CD14-positive monocyte (primary cell): ENCODE measurements at regions not wholly inside any gene's neighbourhood (a gene's known extent, or its start where the extent isn't known, plus 50 kb on each side); places are given as distances from the start of the nearest gene placed in this dataset.
"Not testable (repeated sequence)": the region's sequence is repeated elsewhere in the genome, so short reads cannot be mapped to it uniquely, and the experiment has no call there.

Experiments
- DNase-seq, 3 donors: peaks; one replicate each; pipeline ENCODE4 v3.0.0-alpha.2; 2011 to 2022
- H2AFZ ChIP-seq: 2 replicates; pipeline ENCODE4 v1.6.0; 2012; ENCODE audit warnings: mild to moderate bottlenecking, low read depth, low read length, inconsistent platforms; ENCODE audit not compliant: insufficient read depth, poor library complexity, severe bottlenecking
- H3K27ac ChIP-seq, 2 donors: 1 replicate in 1 of 2; 2 replicates in 1 of 2; pipeline ENCODE4 v1.5.1; 2012 to 2013; ENCODE audit warnings: low read length in 2 of 2, control low read depth in 1 of 2, inconsistent platforms in 1 of 2, low read depth in 1 of 2, mild to moderate bottlenecking in 1 of 2
- H3K27me3 ChIP-seq, 2 donors: one replicate each; pipeline versions ENCODE4 v1.6.0 to v1.6.1; 2011 to 2013; ENCODE audit warnings: low read length in 2 of 2; ENCODE audit not compliant: control insufficient read depth in 2 of 2, insufficient read depth in 2 of 2
- H3K36me3 ChIP-seq, 2 donors: replicated peaks in 1 of 2; 1 replicate in 1 of 2; 2 replicates in 1 of 2; pipeline versions ENCODE4 v1.5.1 to v1.6.1; 2012 to 2013; ENCODE audit warnings: low read length in 2 of 2, control low read depth in 1 of 2, inconsistent platforms in 1 of 2, mild to moderate bottlenecking in 1 of 2; ENCODE audit not compliant: insufficient read depth in 2 of 2, control insufficient read depth in 1 of 2
- H3K4me1 ChIP-seq, 2 donors: 1 replicate in 1 of 2; 2 replicates in 1 of 2; pipeline versions ENCODE4 v1.5.1 to v1.6.1; 2012 to 2013; ENCODE audit warnings: low read length in 2 of 2, control low read depth in 1 of 2, inconsistent platforms in 1 of 2, mild to moderate bottlenecking in 1 of 2, moderate library complexity in 1 of 2; ENCODE audit not compliant: insufficient read depth in 2 of 2, control insufficient read depth in 1 of 2
- H3K4me2 ChIP-seq: replicated peaks from 2 replicates; pipeline ENCODE3; 2012; ENCODE audit warnings: low read length, moderate library complexity, mild to moderate bottlenecking; ENCODE audit not compliant: poor library complexity, severe bottlenecking; ENCODE audit errors: extremely low read depth
- H3K4me3 ChIP-seq, 3 experiments: fragments of 200-600 bp in 1 of 3; sonication (generic) in 1 of 3; replicated peaks in 1 of 3; 1 replicate in 2 of 3; 2 replicates in 1 of 3; pipeline ENCODE4 v1.5.1; 2011 to 2013; ENCODE audit warnings: low read length in 3 of 3, mild to moderate bottlenecking in 3 of 3, control low read depth in 2 of 3, low read depth in 2 of 3, inconsistent platforms in 1 of 3, moderate library complexity in 1 of 3
- H3K79me2 ChIP-seq: 2 replicates; pipeline ENCODE4 v1.6.0; 2012; ENCODE audit warnings: mild to moderate bottlenecking, control low read depth, inconsistent platforms, low read length, moderate library complexity; ENCODE audit not compliant: insufficient read depth
- H3K9ac ChIP-seq: 2 replicates; pipeline ENCODE4 v1.6.0; 2017; ENCODE audit warnings: low read length, mild to moderate bottlenecking; ENCODE audit not compliant: insufficient read depth, poor library complexity, severe bottlenecking
- H3K9me3 ChIP-seq, 2 donors: replicated peaks in 1 of 2; 1 replicate in 1 of 2; 2 replicates in 1 of 2; pipeline versions ENCODE4 v1.5.1 to v1.6.1; 2012 to 2013; ENCODE audit warnings: low read length in 2 of 2, control low read depth in 1 of 2; ENCODE audit not compliant: control insufficient read depth in 1 of 2, insufficient read depth in 1 of 2
- H4K20me1 ChIP-seq: 2 replicates; pipeline ENCODE4 v1.6.0; 2012; ENCODE audit warnings: mild to moderate bottlenecking, low read length, control low read depth, moderate library complexity; ENCODE audit not compliant: insufficient read depth
- H3K27ac Mint-ChIP-seq, 7 donors: one replicate each; pipeline ENCODE4 v1.8.0; 2020; ENCODE audit warnings: mild to moderate bottlenecking in 7 of 7, mixed read lengths in 7 of 7, moderate library complexity in 6 of 7, inconsistent platforms in 2 of 7
- H3K27me3 Mint-ChIP-seq, 3 donors: one replicate each; pipeline ENCODE4 v1.8.0; 2021 to 2022; ENCODE audit warnings: low read depth in 3 of 3, mild to moderate bottlenecking in 3 of 3, mixed read lengths in 3 of 3, moderate library complexity in 3 of 3, inconsistent platforms in 1 of 3
- H3K36me3 Mint-ChIP-seq, 2 donors: one replicate each; pipeline ENCODE4 v1.8.0; 2020; ENCODE audit warnings: mixed read lengths in 2 of 2, inconsistent platforms in 1 of 2, mild to moderate bottlenecking in 1 of 2
- H3K4me1 Mint-ChIP-seq: one replicate; pipeline ENCODE4 v1.8.0; 2020; ENCODE audit warnings: mild to moderate bottlenecking, mixed read lengths
- H3K4me3 Mint-ChIP-seq, 2 donors: one replicate each; pipeline ENCODE4 v1.8.0; 2020; ENCODE audit warnings: mild to moderate bottlenecking in 2 of 2, mixed read lengths in 2 of 2, moderate library complexity in 1 of 2
- H3K9me3 Mint-ChIP-seq, 7 donors: one replicate each; pipeline ENCODE4 v1.8.0; 2020 to 2022; ENCODE audit warnings: mixed read lengths in 7 of 7, mild to moderate bottlenecking in 6 of 7, moderate library complexity in 6 of 7, inconsistent platforms in 2 of 7
- CTCF ChIP-seq: fragments of 200-600 bp; IDR thresholded peaks from one replicate; pipeline ENCODE4 v1.8.0; 2022; ENCODE audit warnings: antibody characterized with exemption, mild to moderate bottlenecking
- WGBS: methylation state at CpG from one replicate; pipeline ENCODE4 v1.1.5; 2013; ENCODE audit warnings: missing lambda C conversion rate; ENCODE audit not compliant: insufficient coverage; 5-methylcytosine and 5-hydroxymethylcytosine counted together
- intact Hi-C, 2 donors: fragments of 100-400 bp; cut with micrococcal nuclease; formaldehyde crosslinking; loops; one replicate each; pipeline versions ENCODE4 v1.15.0 to v1.15.1; 2023

GRCh38 chr16:51236583-51236982 is 85.5 kb upstream of the SALL1 start:
- no peaks in the 10 kb centered on the region for H4K20me1 ChIP-seq
- no peak overlapping the region for H3K27ac Mint-ChIP-seq
- intact Hi-C loops, result no loop called here
- TF ChIP-seq CTCF, result no peak
- no peaks in the 10 kb centered on the region for H3K36me3 ChIP-seq
- no peaks in the 10 kb centered on the region for H3K9me3 ChIP-seq
- H3K27me3 ChIP-seq, result no peaks in the 10 kb centered on the region
- H3K36me3 Mint-ChIP-seq, result no peaks in the 10 kb centered on the region
- H3K4me1 ChIP-seq, result no peaks in the 10 kb centered on the region
- H3K27me3 Mint-ChIP-seq, result peaks cover 3 to 8% (median 3%) of the 10 kb centered on the region in 3 donors
- H3K27ac ChIP-seq, result no peak overlapping the region
- H3K9me3 Mint-ChIP-seq, result peaks cover 0 to 9% (median 2%) of the 10 kb centered on the region in 7 donors
- no peaks in the 10 kb centered on the region for H3K4me1 Mint-ChIP-seq
- 13% methylated on average over 1 of the region's 3 CpGs for WGBS
- H3K4me3 ChIP-seq, result no peak overlapping the region
- no peak overlapping the region for H3K4me2 ChIP-seq
- no peak overlapping the region for H2AFZ ChIP-seq
- H3K79me2 ChIP-seq, result no peaks in the 10 kb centered on the region
- no peak overlapping the region for H3K9ac ChIP-seq
- no peak overlapping the region for H3K4me3 Mint-ChIP-seq
- no peak for DNase-seq

- H3K4me3 Mint-ChIP-seq, result no peak overlapping the region
- Histone ChIP-seq H3K27me3 (no peaks in the 10 kb centered on the region), H3K36me3 (no peaks in the 10 kb centered on the region), H3K9me3 (no peaks in the 10 kb centered on the region), H3K4me3 (no peak overlapping the region), H3K9ac (no peak overlapping the region), H2AFZ (no peak overlapping the region), H3K4me1 (no peaks in the 10 kb centered on the region), H3K27ac (no peak overlapping the region), H4K20me1 (no peaks in the 10 kb centered on the region), H3K4me2 (no peak overlapping the region), H3K79me2 (no peaks in the 10 kb centered on the region)
- 100% methylated on average over 2 of the region's 4 CpGs for WGBS
- intact Hi-C loops, result no loop called here
- peaks cover 0 to 4% (median 0%) of the 10 kb centered on the region in 7 donors for H3K9me3 Mint-ChIP-seq
- peaks cover 0 to 8% (median 3%) of the 10 kb centered on the region in 3 donors for H3K27me3 Mint-ChIP-seq
- H3K4me1 Mint-ChIP-seq, result no peaks in the 10 kb centered on the region
- no peaks in the 10 kb centered on the region for H3K36me3 Mint-ChIP-seq
- no peak overlapping the region for H3K27ac Mint-ChIP-seq
- no peak for TF ChIP-seq CTCF
- DNase-seq, result no peak
Measured at GRCh38 chr16:51231702-51232101, 80.6 kb upstream of the SALL1 start.

GRCh38 chr16:51230035-51230434 is 79.0 kb upstream of the SALL1 start:
- H3K27me3 Mint-ChIP-seq, H2AFZ ChIP-seq, H3K36me3 Mint-ChIP-seq, H3K4me1 ChIP-seq, DNase-seq, H3K4me2 ChIP-seq, H3K27ac Mint-ChIP-seq, intact Hi-C loops, H3K9ac ChIP-seq, H3K27ac ChIP-seq, H3K9me3 Mint-ChIP-seq, H4K20me1 ChIP-seq, H3K4me3 ChIP-seq, H3K27me3 ChIP-seq, H3K36me3 ChIP-seq, H3K4me3 Mint-ChIP-seq, H3K79me2 ChIP-seq, H3K9me3 ChIP-seq, H3K4me1 Mint-ChIP-seq: not testable (repeated sequence)
- WGBS, result no CpG with 5 or more reads among the region's 1 CpG
